ENCODE measurements at regions not wholly inside any gene's neighbourhood (a gene's known extent, or its start where the extent isn't known, plus 50 kb on each side); places are given as distances from the start of the nearest gene placed in this dataset.
A peak's percentile ranks its signal among the peaks of the same experiment; 100 is the strongest.

GRCh38 chr3:31278532-31278931 is 254.2 kb upstream of the STT3B start:
- Histone ChIP-seq H2BK12ac (ENCODE audit: insufficient read length, low read depth, low read length) (no peak overlapping the region), H2BK5ac (ENCODE audit: insufficient read length, low read length) (no peak overlapping the region), H3K9me3 (ENCODE audit: control insufficient read depth, low read depth, low read length) (no peaks in the 10 kb centered on the region), H2BK20ac (ENCODE audit: low read depth, low read length, poor library complexity, severe bottlenecking) (no peak overlapping the region), H3K14ac (ENCODE audit: insufficient read depth, low read length) (peak overlapping the region; percentile 29; the same call in 1 of the 2 replicates), H3K23me2 (ENCODE audit: insufficient read length, low read depth, low read length, poor library complexity, severe bottlenecking) (no peaks in the 10 kb centered on the region), H3K18ac (ENCODE audit: insufficient read length, low read depth, low read length) (no peak overlapping the region), H3T11ph (ENCODE audit: low read length) (no peak overlapping the region), H4K5ac (ENCODE audit: insufficient read length, low read depth, low read length) (no peak overlapping the region), H2BK15ac (ENCODE audit: low read depth, low read length) (no peak overlapping the region), H4K20me1 (ENCODE audit: control insufficient read depth, insufficient read depth, insufficient read length) (no peaks in the 10 kb centered on the region), H3K4me1 (ENCODE audit: insufficient read depth, low read length) (no peaks in the 10 kb centered on the region; the same call in 1 of the 2 replicates), H2AFZ (ENCODE audit: low read length) (no peak overlapping the region), H3K27ac (ENCODE audit: insufficient read length, low read depth, low read length) (no peak overlapping the region), H3K9ac (ENCODE audit: extremely low read depth, insufficient read length, low read length) (no peak overlapping the region), H2AK5ac (ENCODE audit: insufficient read length, low read length) (no peak overlapping the region), H3K79me2 (ENCODE audit: insufficient read depth, low read length) (no peaks in the 10 kb centered on the region), H3K79me1 (ENCODE audit: insufficient read depth, low read depth, low read length, poor library complexity, severe bottlenecking) (no peaks in the 10 kb centered on the region), H2BK120ac (ENCODE audit: low read depth, low read length, poor library complexity, severe bottlenecking) (no peak overlapping the region), H3K56ac (ENCODE audit: insufficient read length, low read depth, low read length) (no peak overlapping the region), H3K4me2 (ENCODE audit: insufficient read depth, insufficient read length, low read length) (no peak overlapping the region), H3K23ac (ENCODE audit: insufficient read length, low read depth, low read length) (no peak overlapping the region), H3K27me3 (ENCODE audit: insufficient read depth, low read length) (no peaks in the 10 kb centered on the region), H4K91ac (ENCODE audit: insufficient read length, low read depth, low read length) (no peak overlapping the region), H4K8ac (replicated peaks; ENCODE audit: insufficient read length, low read depth, low read length) (no peak overlapping the region), H3K4ac (ENCODE audit: low read depth, low read length) (no peak overlapping the region)
- DNase-seq, result no peak
- Mint-ChIP-seq H3K27me3 (ENCODE audit: low read depth) (no peaks in the 10 kb centered on the region), H3K27ac (no peak overlapping the region; a peak in 1 of 7 replicates), H3K9me3 (no peaks in the 10 kb centered on the region; a peak in 1 of 5 replicates), H3K4me1 (peaks cover 16 to 19% of the 10 kb centered on the region in 2 experiments), H3K4me3 (no peak overlapping the region), H3K36me3 (ENCODE audit: insufficient read depth in 1 of 3, low read depth in 3 of 3) (no peaks in the 10 kb centered on the region)
- TF ChIP-seq, protein P1, sequence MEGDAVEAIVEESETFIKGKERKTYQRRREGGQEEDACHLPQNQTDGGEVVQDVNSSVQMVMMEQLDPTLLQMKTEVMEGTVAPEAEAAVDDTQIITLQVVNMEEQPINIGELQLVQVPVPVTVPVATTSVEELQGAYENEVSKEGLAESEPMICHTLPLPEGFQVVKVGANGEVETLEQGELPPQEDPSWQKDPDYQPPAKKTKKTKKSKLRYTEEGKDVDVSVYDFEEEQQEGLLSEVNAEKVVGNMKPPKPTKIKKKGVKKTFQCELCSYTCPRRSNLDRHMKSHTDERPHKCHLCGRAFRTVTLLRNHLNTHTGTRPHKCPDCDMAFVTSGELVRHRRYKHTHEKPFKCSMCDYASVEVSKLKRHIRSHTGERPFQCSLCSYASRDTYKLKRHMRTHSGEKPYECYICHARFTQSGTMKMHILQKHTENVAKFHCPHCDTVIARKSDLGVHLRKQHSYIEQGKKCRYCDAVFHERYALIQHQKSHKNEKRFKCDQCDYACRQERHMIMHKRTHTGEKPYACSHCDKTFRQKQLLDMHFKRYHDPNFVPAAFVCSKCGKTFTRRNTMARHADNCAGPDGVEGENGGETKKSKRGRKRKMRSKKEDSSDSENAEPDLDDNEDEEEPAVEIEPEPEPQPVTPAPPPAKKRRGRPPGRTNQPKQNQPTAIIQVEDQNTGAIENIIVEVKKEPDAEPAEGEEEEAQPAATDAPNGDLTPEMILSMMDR (conservative IDR thresholded peaks at IDR 0.05), result no peak
- WGBS (ENCODE audit: extremely low coverage, insufficient read length, low lambda C conversion rate), result no CpG with 5 or more reads among the region's 5 CpGs
